ENCODE measurements at regions not wholly inside any gene's neighbourhood (a gene's known extent, or its start where the extent isn't known, plus 50 kb on each side); places are given as distances from the start of the nearest gene placed in this dataset.
"Not testable (repeated sequence)": the region's sequence is repeated elsewhere in the genome, so short reads cannot be mapped to it uniquely, and the experiment has no call there.

GRCh38 chr2:126038861-126039260 is 617.1 kb upstream of the GYPC start:
- H3K4me3 Mint-ChIP-seq = no peak overlapping the region
- no peaks in the 10 kb centered on the region for H3K4me1 Mint-ChIP-seq
- no peaks in the 10 kb centered on the region for H3K36me3 Mint-ChIP-seq
- H3K27me3 Mint-ChIP-seq = no peaks in the 10 kb centered on the region
- no peaks in the 10 kb centered on the region for H3K9me3 Mint-ChIP-seq
- no peak overlapping the region for H3K27ac Mint-ChIP-seq
- ATAC-seq = peak; percentile 60

DNA sequence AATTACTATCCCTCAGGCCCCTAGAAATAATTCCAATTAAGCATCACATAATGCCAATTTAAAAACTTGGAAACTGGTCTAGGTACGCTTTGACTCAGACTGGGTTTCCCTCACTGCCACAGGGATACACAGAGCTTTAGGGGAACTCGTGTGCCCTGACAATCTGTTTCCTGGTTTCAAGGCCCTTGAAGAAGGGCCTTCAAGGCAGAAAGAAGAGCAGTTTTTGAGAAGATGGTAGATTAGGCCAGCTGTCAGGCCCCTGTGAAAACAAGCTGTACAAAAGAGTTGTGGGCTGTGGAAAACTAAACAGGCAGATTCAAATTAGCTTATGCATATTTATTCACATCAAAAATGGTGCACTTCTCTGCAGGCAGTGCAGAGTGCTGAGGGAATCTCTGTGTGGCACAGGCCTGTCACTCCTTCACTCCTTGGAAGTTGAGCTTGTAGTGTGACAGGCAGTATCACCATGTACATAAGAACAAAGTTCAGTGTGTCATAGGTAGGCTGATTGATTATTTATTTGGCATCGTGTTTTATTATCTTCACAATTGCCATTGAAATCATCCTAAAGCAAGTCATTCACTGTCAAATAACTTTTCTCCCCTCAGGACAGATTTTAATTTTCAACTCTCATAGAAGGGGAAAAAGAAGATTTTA is 614.4 kb upstream of the GYPC start:
- Mint-ChIP-seq H3K27ac (no peak overlapping the region), H3K4me1 (no peaks in the 10 kb centered on the region), H3K27me3 (no peaks in the 10 kb centered on the region), H3K36me3 (no peaks in the 10 kb centered on the region), H3K9me3 (no peaks in the 10 kb centered on the region), H3K4me3 (no peak overlapping the region)
- ATAC-seq = no peak

- Mint-ChIP-seq H3K4me3 (no peak overlapping the region), H3K4me1 (no peaks in the 10 kb centered on the region), H3K36me3 (no peaks in the 10 kb centered on the region), H3K27ac (no peak overlapping the region), H3K9me3 (no peaks in the 10 kb centered on the region), H3K27me3 (no peaks in the 10 kb centered on the region)
- ATAC-seq = no peak
These were observed 613.9 kb upstream of the GYPC start for GRCh38 chr2:126042089-126042488.

DNA sequence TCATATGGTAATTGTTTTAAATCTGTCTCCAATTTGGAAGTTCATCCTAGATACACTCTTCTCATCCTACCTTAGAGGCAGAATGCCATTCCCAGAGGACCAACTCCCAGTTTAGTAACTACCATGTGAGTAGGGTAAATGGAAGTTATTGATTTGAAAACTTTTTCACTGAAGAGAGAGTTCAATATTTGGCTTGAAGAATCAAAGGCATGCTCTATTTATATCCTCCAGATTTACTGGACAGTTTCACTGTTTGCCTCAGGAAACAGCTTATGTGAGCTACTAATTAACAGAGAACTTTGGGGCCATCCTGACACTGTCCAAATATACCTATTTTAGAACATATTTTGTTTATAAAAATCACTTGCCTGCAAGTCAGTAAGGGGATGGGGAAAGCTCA is 607.2 kb upstream of the GYPC start:
- peaks cover 6% of the 10 kb centered on the region for H3K9me3 Mint-ChIP-seq
- H3K27ac Mint-ChIP-seq = no peak overlapping the region
- no peak for ATAC-seq
- H3K4me3 Mint-ChIP-seq = no peak overlapping the region
- no peaks in the 10 kb centered on the region for H3K4me1 Mint-ChIP-seq
- no peaks in the 10 kb centered on the region for H3K36me3 Mint-ChIP-seq
- H3K27me3 Mint-ChIP-seq = no peaks in the 10 kb centered on the region

DNA sequence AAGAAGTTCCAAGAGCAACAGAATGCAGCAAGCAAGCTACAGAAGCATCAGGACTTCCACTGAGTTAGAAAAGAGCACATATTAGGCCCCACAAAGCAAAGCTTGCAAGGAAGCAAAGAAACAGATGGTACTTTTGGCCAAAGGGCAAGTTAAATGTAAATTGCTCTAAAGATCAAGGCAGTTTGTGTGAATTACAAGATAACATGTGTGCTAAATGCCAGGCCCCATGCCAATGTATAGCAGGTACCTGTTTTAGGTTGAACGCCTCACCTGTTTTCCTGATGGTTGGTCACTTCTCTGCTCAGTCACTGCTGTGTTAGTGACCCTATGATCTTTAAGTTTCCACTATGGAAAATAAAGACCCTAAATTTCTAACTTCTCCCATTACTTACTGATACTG is 606.5 kb upstream of the GYPC start:
- Mint-ChIP-seq H3K4me3 (no peak overlapping the region), H3K27me3 (no peaks in the 10 kb centered on the region), H3K4me1 (no peaks in the 10 kb centered on the region), H3K27ac (no peak overlapping the region), H3K36me3 (no peaks in the 10 kb centered on the region), H3K9me3 (peaks cover 10% of the 10 kb centered on the region)
- ATAC-seq = no peak

DNA sequence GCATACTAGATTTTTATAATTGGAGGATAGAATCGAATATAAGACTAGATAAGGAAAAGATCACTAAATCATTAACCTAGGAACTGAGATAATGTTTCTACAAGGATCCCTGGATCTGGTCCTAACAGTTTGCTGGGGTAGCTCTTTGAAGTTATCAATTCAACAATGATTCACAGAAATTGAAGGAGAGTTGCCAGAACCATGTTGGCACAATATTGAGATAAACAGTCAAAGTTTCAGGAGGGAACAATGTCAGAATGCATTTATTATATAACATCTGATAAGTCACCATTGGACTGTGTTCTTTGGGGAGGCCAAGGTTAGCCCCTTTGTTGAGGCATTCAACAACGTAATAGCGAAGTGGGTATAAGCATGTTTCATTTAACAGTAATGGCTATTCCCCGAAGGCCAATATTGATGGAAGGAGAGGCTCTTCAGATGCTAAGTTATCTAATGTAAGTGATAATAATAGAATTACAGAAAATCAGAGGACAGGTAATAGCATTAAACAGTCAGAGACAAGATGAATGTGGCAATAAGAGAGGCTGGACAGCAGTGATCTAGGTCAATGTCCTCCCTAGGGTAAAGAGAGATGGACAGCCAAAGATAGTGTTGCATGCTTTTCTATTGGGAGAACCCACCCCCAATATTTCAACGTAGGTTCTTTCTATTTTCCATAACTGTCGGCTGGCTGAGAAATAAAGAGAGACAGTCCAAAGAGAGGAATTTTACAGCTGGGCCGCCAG is 604.8 kb upstream of the GYPC start:
- H3K4me3 Mint-ChIP-seq = no peak overlapping the region
- no peak overlapping the region for H3K27ac Mint-ChIP-seq
- no peaks in the 10 kb centered on the region for H3K36me3 Mint-ChIP-seq
- peaks cover 12% of the 10 kb centered on the region for H3K9me3 Mint-ChIP-seq
- no peaks in the 10 kb centered on the region for H3K4me1 Mint-ChIP-seq
- no peak for ATAC-seq
- no peaks in the 10 kb centered on the region for H3K27me3 Mint-ChIP-seq

DNA sequence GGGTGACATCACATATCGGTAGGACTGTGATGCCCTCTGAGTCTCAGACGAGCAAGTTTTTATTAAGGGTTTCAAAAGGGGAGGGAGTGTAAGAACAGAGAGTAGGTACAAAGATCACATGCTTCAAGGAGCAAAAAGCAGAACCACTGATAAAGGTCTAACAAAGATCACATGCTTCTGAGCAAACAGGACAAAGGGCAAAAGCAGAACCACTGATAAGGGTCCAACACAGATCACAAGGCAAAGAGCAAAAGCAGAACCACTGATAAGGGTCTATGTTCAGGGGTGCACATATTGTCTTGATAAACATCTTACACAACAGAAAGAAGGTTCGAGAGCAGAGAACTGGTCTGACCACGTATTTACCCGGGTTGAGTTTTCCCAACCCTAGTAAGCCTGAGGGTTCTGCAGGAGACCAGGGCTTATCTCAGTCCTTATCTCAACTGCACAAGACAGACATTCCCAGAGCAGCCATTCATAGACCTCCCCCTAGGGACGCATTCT is 604.2 kb upstream of the GYPC start:
- H3K9me3 Mint-ChIP-seq = peaks cover 12% of the 10 kb centered on the region
- not testable (repeated sequence) for H3K4me1 Mint-ChIP-seq, H3K36me3 Mint-ChIP-seq, ATAC-seq, H3K27me3 Mint-ChIP-seq, H3K27ac Mint-ChIP-seq, H3K4me3 Mint-ChIP-seq

DNA sequence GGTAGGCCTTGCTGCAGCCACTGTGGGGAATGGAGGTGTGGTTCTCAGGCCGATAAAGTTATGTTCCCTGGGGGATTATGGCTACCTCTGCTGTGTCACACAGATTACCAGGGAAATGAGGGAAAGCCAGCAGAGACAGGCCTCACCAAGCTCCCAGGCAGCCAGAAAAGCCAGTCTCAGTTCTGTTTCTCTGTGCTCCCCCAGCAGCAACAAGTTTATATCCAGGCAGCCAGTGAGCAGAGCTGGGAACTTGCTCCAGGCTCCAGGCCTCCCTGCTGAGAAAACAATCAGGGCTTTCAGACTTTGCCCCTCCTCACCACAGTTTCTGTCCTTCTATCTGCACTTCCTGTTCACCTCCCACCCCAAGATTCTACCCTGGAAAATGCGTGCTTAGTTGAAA is 596.6 kb upstream of the GYPC start:
- Mint-ChIP-seq H3K36me3 (no peaks in the 10 kb centered on the region), H3K4me1 (no peaks in the 10 kb centered on the region), H3K27me3 (no peaks in the 10 kb centered on the region), H3K27ac (no peak overlapping the region), H3K4me3 (no peak overlapping the region), H3K9me3 (peaks cover 24% of the 10 kb centered on the region)
- ATAC-seq = no peak

- Mint-ChIP-seq H3K4me3 (no peak overlapping the region), H3K27me3 (no peaks in the 10 kb centered on the region), H3K4me1 (no peaks in the 10 kb centered on the region), H3K36me3 (no peaks in the 10 kb centered on the region), H3K9me3 (no peaks in the 10 kb centered on the region), H3K27ac (no peak overlapping the region)
- ATAC-seq = no peak
These were observed 570.8 kb upstream of the GYPC start for GRCh38 chr2:126085011-126085795.

DNA sequence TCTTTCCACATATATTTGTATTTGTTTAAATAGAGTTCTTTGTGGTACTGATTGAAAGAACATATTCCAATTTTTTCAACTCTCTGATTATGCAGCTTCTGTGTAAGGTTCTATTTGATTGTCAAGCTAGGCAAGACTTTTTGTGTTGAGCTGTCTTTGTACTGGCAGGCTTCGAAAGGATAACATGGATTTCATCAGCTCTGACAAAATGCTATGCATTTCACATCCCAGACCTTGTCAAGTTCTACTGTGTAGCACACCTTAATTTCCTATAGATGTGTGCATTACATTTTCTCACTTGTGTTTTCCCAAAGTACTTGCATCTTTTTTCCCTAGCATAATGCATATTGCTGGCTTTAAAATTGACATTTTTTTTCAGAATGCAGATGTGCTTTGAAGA is 555.0 kb upstream of the GYPC start:
- no peak overlapping the region for H3K4me3 Mint-ChIP-seq
- H3K36me3 Mint-ChIP-seq = no peaks in the 10 kb centered on the region
- no peak for ATAC-seq
- H3K4me1 Mint-ChIP-seq = no peaks in the 10 kb centered on the region
- no peak overlapping the region for H3K27ac Mint-ChIP-seq
- peaks cover 10% of the 10 kb centered on the region for H3K9me3 Mint-ChIP-seq
- no peaks in the 10 kb centered on the region for H3K27me3 Mint-ChIP-seq

GRCh38 chr2:126106006-126106405 is 550.0 kb upstream of the GYPC start:
- Mint-ChIP-seq H3K27me3 (no peaks in the 10 kb centered on the region), H3K36me3 (no peaks in the 10 kb centered on the region), H3K4me1 (no peaks in the 10 kb centered on the region), H3K4me3 (no peak overlapping the region), H3K27ac (no peak overlapping the region), H3K9me3 (peaks cover 15% of the 10 kb centered on the region)
- ATAC-seq = no peak

DNA sequence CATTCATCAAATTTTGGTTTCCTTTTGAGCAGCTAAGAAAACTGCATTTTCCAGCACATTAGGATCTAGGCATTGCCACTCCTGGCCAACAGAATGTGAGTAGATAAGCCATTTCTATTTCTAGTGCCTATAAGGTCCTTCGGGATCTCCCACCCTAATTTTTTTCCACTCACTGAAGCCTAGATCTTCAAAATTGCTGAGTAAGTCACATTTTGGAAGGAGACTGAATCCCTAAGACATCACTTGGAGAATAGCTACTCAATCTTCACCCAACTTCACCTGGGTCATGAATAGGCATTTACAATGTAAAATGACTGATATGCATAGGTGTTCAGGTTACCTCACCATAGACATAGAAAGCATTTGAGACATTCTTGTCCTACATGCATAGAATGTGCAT is 548.1 kb upstream of the GYPC start:
- no peak for ATAC-seq
- no peak overlapping the region for H3K4me3 Mint-ChIP-seq
- H3K36me3 Mint-ChIP-seq = no peaks in the 10 kb centered on the region
- H3K9me3 Mint-ChIP-seq = peaks cover 12% of the 10 kb centered on the region
- H3K27ac Mint-ChIP-seq = no peak overlapping the region
- H3K4me1 Mint-ChIP-seq = no peaks in the 10 kb centered on the region
- H3K27me3 Mint-ChIP-seq = no peaks in the 10 kb centered on the region

DNA sequence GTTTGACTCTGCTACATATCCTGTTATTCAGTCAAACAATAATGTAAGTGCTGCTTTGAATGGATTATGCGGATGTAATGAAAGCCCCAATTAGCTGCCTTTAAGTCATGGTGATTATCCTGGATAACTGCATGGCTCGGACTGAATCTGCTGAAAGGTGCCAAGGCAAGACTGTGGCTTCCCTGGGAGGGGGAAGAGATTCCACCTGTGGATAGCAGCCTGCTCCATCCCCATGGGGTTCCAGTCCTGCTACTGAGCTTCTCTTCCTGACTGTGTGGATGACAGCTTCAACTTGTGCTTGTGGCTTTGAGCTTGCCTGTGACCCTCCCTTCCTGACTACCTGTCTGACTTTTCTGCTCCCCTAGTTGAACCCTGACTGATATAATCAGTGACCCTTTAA is 540.0 kb upstream of the GYPC start:
- H3K9me3 Mint-ChIP-seq = no peaks in the 10 kb centered on the region

DNA sequence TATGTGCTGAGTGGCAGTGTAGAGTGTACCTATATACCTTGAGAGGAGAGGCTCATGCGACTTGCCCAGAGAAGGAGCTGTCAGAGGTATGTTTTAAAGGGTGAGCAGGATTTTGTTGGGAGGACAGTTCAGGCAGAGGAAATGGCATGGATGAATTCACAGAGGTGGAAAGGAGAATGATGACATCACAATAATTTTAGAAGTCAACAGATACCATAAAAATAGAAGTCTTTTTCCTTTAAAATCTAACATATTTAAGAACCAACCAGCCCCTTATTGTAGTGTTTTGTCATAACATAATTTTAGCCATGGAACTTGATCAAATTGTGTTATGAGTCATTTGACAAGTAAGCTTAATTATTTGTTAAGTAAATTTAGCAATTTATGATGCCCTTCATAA is 538.1 kb upstream of the GYPC start:
- H3K27me3 Mint-ChIP-seq = no peaks in the 10 kb centered on the region
- H3K4me3 Mint-ChIP-seq = no peak overlapping the region
- no peak overlapping the region for H3K27ac Mint-ChIP-seq
- no peaks in the 10 kb centered on the region for H3K4me1 Mint-ChIP-seq
- peaks cover 3% of the 10 kb centered on the region for H3K9me3 Mint-ChIP-seq
- no peak for ATAC-seq
- no peaks in the 10 kb centered on the region for H3K36me3 Mint-ChIP-seq

More for the DNA sequence above, 540.0 kb upstream of the GYPC start:
- no peak overlapping the region for H3K27ac Mint-ChIP-seq
- H3K4me1 Mint-ChIP-seq = no peaks in the 10 kb centered on the region
- H3K4me3 Mint-ChIP-seq = no peak overlapping the region
- H3K36me3 Mint-ChIP-seq = no peaks in the 10 kb centered on the region
- no peak for ATAC-seq
- H3K27me3 Mint-ChIP-seq = no peaks in the 10 kb centered on the region

- Mint-ChIP-seq H3K27ac (no peak overlapping the region), H3K4me3 (no peak overlapping the region), H3K9me3 (peaks cover 14% of the 10 kb centered on the region), H3K36me3 (no peaks in the 10 kb centered on the region), H3K4me1 (no peaks in the 10 kb centered on the region), H3K27me3 (no peaks in the 10 kb centered on the region)
- no peak for ATAC-seq
These were observed 510.2 kb upstream of the GYPC start for GRCh38 chr2:126145752-126146151.
